B cell (primary cell): ENCODE measurements at regions not wholly inside any gene's neighbourhood (a gene's known extent, or its start where the extent isn't known, plus 50 kb on each side); places are given as distances from the start of the nearest gene placed in this dataset.

Experiments
- CTCF ChIP-seq: fragments of 200-600 bp; IDR thresholded peaks from one replicate; pipeline ENCODE4 v1.8.0; 2022; ENCODE audit warnings: antibody characterized with exemption, mild to moderate bottlenecking
- EZH2 ChIP-seq: IDR thresholded peaks from 2 replicates; pipeline ENCODE4 v1.6.1; 2012; ENCODE audit warnings: borderline replicate concordance, low read depth, mild to moderate bottlenecking, moderate library complexity, low read length; ENCODE audit not compliant: insufficient read depth, poor library complexity, severe bottlenecking

- no peak for TF ChIP-seq CTCF
- no peak for TF ChIP-seq EZH2
These were observed 58.8 kb upstream of the TARDBP start for GRCh38 chr1:10953505-10954193.
